C4-2B (cell line): ENCODE measurements at regions not wholly inside any gene's neighbourhood (a gene's known extent, or its start where the extent isn't known, plus 50 kb on each side); places are given as distances from the start of the nearest gene placed in this dataset.
"Not testable (repeated sequence)": the region's sequence is repeated elsewhere in the genome, so short reads cannot be mapped to it uniquely, and the experiment has no call there.

ENCODE experiments used
- H3K27ac ChIP-seq: fragments of 450-650 bp; 2 replicates; pipeline ENCODE4 v1.5.1; 2017
- CTCF ChIP-seq: fragments of 450-650 bp; conservative IDR thresholded peaks from 2 replicates; pipeline ENCODE4 v1.5.1; 2017; ENCODE audit warnings: mild to moderate bottlenecking
- ZFX ChIP-seq: fragments of 450-650 bp; IDR thresholded peaks from 2 replicates; pipeline ENCODE4 v1.6.1; 2017

DNA sequence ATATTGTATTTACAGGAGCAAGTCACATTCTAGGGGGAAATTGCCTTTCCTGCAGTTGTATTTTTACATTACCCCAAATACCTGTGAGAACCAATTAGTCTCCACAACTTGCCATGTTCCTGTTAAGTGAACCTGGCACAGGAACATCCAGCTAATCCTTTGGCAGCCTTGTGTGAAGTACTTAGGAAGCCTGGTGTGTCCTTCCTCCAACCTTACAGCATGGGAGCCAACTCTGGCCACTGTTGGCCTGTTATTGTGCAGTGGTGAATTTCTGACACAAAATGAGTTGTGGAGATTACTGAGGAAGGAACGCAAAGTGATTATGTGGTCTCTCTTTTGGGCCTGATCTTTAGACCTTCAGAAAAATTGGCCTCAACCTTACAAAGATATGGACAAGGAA, 238.0 kb upstream of the PITX2 start:
- TF ChIP-seq CTCF (no peak), ZFX (no peak)
- H3K27ac ChIP-seq, result no peak overlapping the region

DNA sequence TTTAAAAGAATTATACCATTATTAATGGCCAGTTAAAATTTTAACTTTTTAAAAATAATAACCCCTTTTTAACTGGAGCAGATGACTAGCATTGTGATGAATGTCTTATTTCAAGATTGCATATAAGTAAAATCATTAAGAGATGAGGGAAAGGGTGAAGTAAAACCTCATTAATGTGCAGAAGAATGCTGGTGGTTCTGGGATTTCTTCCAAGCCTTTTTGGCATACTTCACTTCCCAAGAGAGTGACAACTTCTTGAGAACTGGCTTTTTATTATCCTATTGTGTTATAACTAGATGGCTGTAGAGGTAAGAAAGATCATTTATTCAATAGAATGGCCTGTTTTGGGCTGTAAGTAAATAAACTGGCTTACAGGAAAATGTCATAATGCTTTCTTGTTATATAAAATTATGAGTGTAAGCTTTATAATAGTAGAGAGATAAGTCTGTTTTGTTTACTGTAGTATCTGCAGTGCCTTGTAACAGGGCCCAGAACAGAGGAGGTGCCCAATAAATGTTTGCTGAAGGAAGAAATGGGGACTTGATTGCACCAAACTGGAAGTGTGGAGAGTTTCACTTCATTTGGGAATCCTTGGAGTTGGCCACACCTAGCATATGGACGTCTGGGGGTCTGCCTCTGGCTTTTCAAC, 242.9 kb upstream of the PITX2 start:
- H3K27ac ChIP-seq, result no peak overlapping the region
- TF ChIP-seq CTCF (no peak), ZFX (no peak)

DNA sequence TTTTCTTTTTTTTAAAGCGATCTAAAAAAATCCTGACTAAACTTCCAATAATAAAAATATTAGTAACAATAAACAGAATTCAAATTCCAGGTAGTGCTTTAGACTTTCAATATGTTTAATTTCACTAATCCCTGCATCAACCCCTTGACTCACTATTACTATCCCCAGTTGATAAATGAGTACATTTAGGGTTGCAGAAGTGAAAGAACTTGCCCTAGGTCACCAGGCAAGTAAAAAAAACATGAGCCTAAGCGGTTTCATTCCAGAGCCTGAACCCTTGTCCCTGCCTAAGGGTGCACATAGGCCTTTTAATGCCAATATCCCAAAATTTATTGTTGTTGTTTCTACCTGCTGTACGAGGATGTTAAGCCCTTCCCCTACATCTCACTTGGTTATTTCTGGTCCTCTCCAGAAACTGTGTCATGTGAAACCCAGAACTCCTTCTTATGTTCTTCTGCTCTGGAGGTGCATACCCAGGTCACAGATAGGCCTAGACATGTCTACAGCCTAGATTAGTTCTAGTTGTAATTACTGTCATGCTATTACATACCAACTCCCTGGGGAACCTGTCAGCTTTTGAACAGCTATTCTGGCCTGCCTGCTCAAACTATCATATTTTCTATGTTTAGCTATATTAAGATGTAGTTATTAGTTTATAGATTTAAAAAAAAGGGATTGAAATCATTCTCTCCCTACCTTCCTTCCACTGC, 244.5 kb upstream of the PITX2 start:
- no peak overlapping the region for H3K27ac ChIP-seq
- TF ChIP-seq CTCF, result no peak
- TF ChIP-seq ZFX, result no peak

GRCh38 chr4:110867981-110868720, 245.3 kb upstream of the PITX2 start:
- no peak overlapping the region for H3K27ac ChIP-seq
- TF ChIP-seq CTCF, result no peak

- TF ChIP-seq CTCF (no peak), ZFX (no peak)
- H3K27ac ChIP-seq, result no peak overlapping the region
Observed at GRCh38 chr4:110869114-110869513, 246.2 kb upstream of the PITX2 start.

DNA sequence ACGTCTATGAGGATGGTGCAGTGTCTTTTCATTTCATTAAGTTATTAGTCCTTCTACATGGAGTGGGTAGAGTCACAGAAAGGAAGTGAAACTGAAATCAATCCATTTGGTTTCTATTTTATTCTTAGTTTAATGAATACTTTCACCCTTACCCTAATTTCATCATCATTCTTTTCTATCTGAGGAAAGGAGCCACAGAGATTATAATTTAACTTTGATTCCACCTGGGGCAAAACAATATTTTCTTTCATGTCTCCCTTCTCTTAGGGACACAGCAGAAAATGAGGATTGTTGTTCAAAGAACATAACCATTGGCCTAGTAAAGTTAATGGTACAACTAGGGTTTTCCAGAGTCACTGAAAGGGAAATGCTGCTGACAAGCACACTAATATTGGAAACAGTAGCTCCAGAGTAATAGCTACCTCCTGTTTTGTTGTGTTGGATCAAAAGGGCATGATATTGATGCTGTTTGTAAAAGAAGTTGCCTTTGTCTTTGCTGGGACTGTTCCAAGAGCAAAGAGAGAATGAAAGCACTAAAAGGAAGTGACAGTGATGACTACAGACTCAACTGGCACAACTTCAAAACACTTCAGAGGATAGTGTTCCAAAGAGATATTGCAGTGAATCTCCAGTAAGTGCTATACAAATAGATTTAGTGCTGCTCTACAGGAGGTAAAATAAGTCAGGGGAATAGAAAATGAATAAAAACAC, 247.1 kb upstream of the PITX2 start:
- no peak overlapping the region for H3K27ac ChIP-seq
- TF ChIP-seq CTCF, result no peak
- TF ChIP-seq ZFX, result no peak

- H3K27ac ChIP-seq, result not testable (repeated sequence)
Observed at GRCh38 chr4:110876214-110876613, 253.3 kb upstream of the PITX2 start.
